Stimulated activated CD8-positive, alpha-beta memory T cell treated with anti-CD3 and anti-CD28 coated beads, Interleukin-4, amount 100 ng/mL, for 4 hours (primary cell): ENCODE measurements at regions not wholly inside any gene's neighbourhood (a gene's known extent, or its start where the extent isn't known, plus 50 kb on each side); places are given as distances from the start of the nearest gene placed in this dataset.

ENCODE experiments used
- DNase-seq, 2 donors: peaks; one replicate each; pipeline ENCODE4 v3.0.0-alpha.2; 2020; ENCODE audit warnings: low read depth in 2 of 2, low spot score in 1 of 2

GRCh38 chr3:10702961-10703740, 112.9 kb upstream of the SLC6A11 start:
- no peak for DNase-seq

DNA sequence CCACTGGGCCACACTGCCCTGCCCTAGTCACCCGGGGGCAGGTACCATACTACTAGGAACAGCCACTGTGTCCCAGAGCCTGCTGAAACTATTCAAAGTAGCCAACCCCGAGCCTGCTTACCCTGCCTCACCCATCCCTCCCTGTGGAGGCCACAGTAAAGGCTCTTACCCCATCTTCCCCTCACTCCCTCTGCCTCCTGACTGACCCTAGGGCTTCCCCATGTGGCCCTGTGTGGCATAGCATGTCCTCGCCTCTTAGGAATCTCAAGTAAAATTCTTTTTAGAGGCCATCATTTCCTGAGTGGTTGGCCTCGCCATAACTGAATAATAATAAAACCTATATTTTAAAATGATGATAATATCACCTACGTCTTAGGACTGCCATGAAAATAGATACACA, 112.2 kb upstream of the SLC6A11 start:
- no peak for DNase-seq

DNA sequence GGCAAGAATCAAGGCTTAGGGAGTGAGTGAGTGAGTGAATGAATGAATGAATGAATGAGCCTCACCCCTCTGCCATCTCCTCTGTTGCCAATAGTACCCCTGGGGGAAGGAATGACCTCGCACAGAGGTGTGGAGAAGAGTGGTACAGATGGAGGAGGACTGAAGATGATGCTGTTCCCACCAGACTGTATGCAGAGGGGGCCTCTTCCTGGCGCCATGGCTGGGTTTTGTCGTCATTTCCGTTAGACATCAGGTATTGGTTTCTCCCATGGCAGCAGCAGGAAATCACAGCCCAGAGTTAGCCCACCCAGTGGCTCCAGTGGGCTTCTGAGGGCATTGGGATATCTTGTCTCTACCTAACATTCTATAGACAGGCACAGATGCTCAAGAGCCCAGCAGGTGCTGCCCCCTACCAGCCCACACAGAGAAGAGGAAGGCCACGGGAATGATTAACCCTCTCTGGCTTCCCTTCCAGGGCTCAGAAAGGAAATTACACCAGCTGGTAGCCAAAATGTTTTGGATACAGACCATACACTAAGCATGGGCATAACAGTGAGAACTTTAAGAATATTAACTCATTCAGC, 109.8 kb upstream of the SLC6A11 start:
- DNase-seq = no peak

GRCh38 chr3:10706740-10707399, 109.2 kb upstream of the SLC6A11 start:
- DNase-seq = no peak

DNA sequence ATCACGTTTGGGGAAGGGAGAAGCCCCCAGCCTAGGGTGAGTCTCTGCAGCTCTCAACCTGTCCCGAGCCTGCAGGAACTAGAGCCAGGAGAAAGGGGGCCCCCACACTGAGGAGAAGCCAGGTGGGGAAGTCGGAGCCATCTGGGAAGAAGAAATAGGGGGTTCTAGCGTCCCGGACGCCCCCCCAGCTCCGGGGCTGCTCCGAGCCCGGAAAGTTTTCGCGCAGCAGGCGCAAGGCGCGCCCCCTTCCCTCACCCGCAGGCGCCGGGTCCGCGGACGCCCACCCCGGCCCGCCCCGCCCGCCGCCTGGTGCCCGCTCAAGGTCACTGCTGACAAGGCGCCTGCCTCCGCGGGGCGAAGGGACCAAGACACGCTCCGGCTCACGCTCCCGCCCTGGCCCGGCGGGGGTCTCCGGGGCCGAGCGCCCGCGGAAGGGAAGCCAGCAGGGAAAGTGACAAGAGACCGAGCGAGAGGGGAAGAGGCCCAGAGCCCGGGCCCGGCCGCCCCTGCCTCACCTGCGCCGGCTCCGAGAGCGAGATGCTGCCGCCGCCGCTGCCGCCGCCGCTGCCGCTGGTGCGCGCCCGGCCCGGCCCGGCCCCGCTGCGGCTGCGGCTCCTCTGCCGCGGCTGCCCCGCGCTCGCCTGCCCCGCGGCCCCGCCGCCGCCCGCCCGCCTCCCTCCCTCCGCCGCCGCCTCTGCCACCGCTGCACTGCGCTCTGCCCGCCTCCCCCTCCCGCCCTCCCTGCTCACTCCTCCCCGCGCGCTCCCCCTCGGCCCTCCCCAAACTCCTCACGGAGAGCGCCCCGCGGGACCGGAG, 108.4 kb upstream of the SLC6A11 start:
- no peak for DNase-seq

GRCh38 chr3:10708216-10708893, 107.7 kb upstream of the SLC6A11 start:
- DNase-seq = no peak

DNA sequence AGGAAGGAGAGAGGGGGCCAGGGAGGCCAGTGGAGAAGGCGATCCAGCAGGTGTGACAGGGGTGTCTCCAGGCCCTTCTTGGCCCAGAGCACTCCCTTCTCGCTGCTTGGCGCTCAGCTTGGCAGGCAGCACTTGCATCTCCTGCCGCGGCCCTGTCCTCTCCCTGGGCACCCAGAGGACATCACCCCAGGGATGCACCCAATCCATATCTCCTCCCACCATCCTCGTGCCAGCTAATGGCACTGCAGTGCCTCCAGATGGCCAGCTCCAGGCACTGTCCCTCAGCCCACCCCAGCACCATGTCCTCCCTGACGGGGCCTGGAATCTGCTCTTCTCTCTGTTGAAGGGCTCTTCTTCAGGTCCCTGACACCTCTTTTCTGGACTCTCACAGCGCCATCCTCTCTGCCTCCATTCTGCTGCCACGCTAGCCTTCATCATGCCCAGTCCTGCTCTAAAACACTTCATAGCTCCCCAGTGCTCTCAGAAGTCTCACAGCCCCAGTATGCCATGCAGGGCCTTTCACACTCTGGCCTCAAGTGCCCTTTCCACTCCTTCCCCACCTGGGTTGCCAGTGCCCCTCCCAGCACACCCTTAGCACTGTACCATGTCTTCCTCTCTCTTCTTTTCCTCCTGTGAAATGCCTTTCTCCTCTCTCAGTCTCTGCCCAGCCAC, 106.8 kb upstream of the SLC6A11 start:
- DNase-seq = no peak

GRCh38 chr3:10712121-10712520, 103.9 kb upstream of the SLC6A11 start:
- DNase-seq = no peak

GRCh38 chr3:10713656-10714055, 102.4 kb upstream of the SLC6A11 start:
- DNase-seq = no peak

DNA sequence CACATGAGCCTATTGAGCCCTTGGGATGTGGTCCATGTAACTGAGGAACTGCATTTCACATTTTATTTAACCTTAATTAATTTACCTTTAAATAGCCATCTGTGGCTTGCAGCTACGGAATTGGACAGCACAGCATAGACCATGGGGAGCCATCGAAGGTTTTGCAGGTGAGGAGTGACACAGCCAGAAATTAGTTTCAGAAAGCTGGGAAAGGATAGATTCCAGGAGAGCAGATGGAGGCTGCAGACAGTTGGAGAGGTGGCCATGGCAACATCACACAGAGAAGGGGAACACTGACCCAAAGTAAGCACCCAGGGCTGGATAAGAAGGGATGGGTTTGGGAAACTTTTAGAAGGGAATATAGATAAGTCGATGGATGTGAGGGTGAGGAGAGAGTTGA, 100.1 kb upstream of the SLC6A11 start:
- no peak for DNase-seq

DNA sequence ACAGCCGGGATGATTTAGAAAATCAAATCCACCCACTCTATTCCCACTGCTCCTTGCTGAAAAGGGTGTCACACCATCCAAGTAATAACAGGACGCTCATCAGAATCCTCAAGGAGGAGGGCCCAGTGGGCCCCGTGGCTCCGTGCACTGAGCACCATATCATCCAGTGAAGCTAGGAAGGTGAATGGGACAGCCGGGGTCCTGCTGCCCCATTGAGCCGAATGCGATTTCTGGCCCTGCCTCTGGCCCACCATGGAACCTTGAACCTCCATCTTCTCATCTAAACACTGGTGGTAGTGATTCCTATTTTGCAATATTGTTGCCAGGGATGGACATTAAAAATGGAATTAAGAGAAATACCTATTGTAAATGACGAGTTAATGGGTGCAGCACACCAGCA, 99.1 kb upstream of the SLC6A11 start:
- no peak for DNase-seq

GRCh38 chr3:10717756-10718155, 98.3 kb upstream of the SLC6A11 start:
- no peak for DNase-seq

- DNase-seq = no peak
Measured at GRCh38 chr3:10721101-10721500, 94.9 kb upstream of the SLC6A11 start.

DNA sequence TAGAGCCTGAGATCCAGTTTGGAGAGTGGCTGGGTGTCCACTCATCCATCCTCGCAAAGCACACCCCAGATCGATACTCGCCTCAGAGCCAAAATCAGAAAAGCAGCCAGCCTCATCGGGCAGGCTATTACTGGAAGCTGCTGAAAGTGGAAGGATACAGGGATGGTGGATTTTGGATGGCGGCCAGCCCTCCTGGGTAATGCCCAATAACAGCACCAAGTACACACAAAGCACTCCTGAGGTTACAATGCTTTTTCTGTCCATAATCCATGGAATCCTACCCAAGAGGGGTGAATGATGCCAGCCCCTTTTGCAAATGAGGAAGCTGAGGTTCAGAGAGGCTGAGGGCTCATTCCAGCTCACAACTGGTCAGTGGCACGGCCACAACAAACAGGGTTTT, 93.1 kb upstream of the SLC6A11 start:
- DNase-seq = no peak

- no peak for DNase-seq
Measured at GRCh38 chr3:10723991-10724390, 92.0 kb upstream of the SLC6A11 start.

DNA sequence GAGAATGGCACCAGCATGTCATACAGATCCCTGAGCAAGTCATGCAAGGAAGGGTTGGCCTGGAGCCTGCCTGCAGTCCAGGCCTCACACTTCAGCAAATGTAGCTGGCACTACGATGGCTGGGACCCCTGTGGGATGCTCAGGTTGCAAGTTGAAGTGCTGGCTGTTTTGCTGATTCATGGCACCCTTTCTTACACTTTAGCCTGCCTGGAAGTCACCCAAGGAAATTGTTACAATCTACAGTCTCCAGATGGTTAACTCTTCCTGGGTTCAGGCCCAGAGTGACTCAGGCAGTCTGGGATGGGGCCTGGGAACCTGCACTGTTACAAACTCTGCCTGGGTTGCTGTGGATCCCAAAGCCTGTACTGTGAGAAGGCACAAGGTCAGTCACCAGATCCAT, 91.0 kb upstream of the SLC6A11 start:
- DNase-seq = no peak

GRCh38 chr3:10725846-10726245, 90.2 kb upstream of the SLC6A11 start:
- DNase-seq = no peak

DNA sequence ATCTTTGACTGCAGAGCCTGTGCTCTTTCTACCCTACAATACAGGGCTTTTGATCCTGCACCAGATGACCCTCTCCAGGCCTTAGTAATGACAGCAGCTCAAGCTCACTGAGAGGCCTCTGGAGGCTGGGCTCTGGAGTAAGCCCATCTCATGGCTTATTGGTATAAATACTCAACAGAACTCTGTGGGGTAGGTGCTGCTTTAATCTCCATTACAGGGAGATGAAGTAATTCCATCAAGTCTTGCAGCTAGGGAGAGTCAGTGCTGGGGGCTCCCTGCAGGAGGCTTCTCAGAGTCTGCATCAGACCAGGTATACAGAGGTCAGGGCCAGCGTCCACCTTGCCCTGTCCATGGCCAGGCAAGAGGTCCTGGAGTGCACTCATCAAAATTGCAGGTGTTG, 89.2 kb upstream of the SLC6A11 start:
- DNase-seq = no peak

- no peak for DNase-seq
Measured at GRCh38 chr3:10729439-10729838, 86.6 kb upstream of the SLC6A11 start.

DNA sequence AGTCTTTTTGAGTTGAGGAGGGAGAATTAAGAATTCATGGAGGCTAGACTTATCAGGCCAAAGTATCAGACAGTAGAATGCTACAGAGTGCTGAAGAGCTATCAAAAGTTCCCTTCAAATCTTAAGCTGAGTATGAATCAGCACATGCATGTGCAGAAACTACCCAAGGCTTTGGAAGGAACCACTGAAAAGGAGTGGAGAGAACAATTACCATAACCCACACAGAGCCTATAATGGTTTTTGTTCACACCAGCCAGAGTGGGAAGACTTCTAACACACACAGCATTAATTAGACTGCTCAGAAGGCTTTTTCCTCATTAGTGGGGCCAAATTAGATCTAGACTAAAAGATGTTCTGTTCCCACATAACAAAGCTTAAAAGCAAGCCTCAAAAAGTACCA, 83.7 kb upstream of the SLC6A11 start:
- no peak for DNase-seq

GRCh38 chr3:10733297-10733696, 82.7 kb upstream of the SLC6A11 start:
- DNase-seq = no peak
